GM12878 (cell line): ENCODE measurements at regions not wholly inside any gene's neighbourhood (a gene's known extent, or its start where the extent isn't known, plus 50 kb on each side); places are given as distances from the start of the nearest gene placed in this dataset.

ENCODE experiments used
- ATAC-seq: fragments of 200-7000 bp; cut with Tn5 transposase; 3 replicates; pipeline ENCODE4 v1.9.1; 2020; ENCODE audit warnings: mild to moderate bottlenecking, moderate library complexity
- BruUV-seq: library from RNA; stranded (reverse); fragments of 400-500 nt; replicated peaks from 2 replicates; lab custom pipeline; 2021; lab: Mats Ljungman, UMichigan
- CTCF ChIA-PET: fragments of 300-600 bp; sonication (Branson Sonifier 250); formaldehyde crosslinking; extraction: SDS; loops from one replicate; lab custom pipeline; 2021; ENCODE audit warnings: inconsistent platforms; lab: Yijun Ruan, JAX
- POLR2A ChIA-PET: fragments of 350-600 bp; formaldehyde crosslinking; extraction: SDS; loops from one replicate; lab custom pipeline; 2021; ENCODE audit warnings: inconsistent platforms; lab: Charles Lee
- RAD21 ChIA-PET: fragments of 300-600 bp; sonication (Branson Sonifier 250); formaldehyde crosslinking; loops from one replicate; lab custom pipeline; 2023; ENCODE audit warnings: antibody characterized with exemption; ENCODE audit not compliant: unreplicated experiment; lab: Charles Lee
- SMC1A ChIA-PET: fragments of 300-600 bp; sonication (Branson Sonifier 250); formaldehyde crosslinking; loops from one replicate; lab custom pipeline; 2023; ENCODE audit not compliant: unreplicated experiment, uncharacterized antibody; lab: Charles Lee
- DNase-seq: peaks from one replicate; pipeline ENCODE4 v3.0.0-alpha.2; 2011; ENCODE audit warnings: low read depth, low spot score
- FAIRE-seq: peaks from 3 replicates; lab custom pipeline; 2011; peaks lifted over from hg19 to GRCh38; lab: Jason Lieb, UNC
- H2AFZ ChIP-seq: 2 replicates; pipeline ENCODE4 v1.6.0; 2011; ENCODE audit warnings: low read depth, low read length, control low read depth; ENCODE audit not compliant: control insufficient read depth
- H3K27ac ChIP-seq: 2 replicates; pipeline ENCODE4 v1.5.1; 2011; ENCODE audit warnings: control low read depth; ENCODE audit not compliant: control insufficient read depth, insufficient read depth
- H3K27me3 ChIP-seq, 2 experiments: replicated peaks in 1 of 2; 2 replicates each; pipeline versions ENCODE4 v1.6.0 to v1.6.1; 2011; ENCODE audit warnings: low read length in 1 of 2; ENCODE audit not compliant: control insufficient read depth in 2 of 2, insufficient read depth in 2 of 2
- H3K36me3 ChIP-seq, 2 experiments: 2 replicates each; pipeline ENCODE4 v1.5.1; 2011; ENCODE audit warnings: low read length in 1 of 2; ENCODE audit not compliant: control insufficient read depth in 2 of 2, insufficient read depth in 2 of 2
- H3K4me1 ChIP-seq: 2 replicates; pipeline ENCODE4 v1.6.1; 2011; ENCODE audit warnings: mild to moderate bottlenecking, low read length, moderate library complexity, mixed read lengths; ENCODE audit not compliant: control insufficient read depth, insufficient read depth
- H3K4me2 ChIP-seq: 2 replicates; pipeline ENCODE4 v1.6.0; 2011; ENCODE audit warnings: control low read depth; ENCODE audit not compliant: control insufficient read depth, insufficient read depth
- H3K4me3 ChIP-seq: fragments of 200-600 bp; sonication (generic); 2 replicates; pipeline ENCODE4 v1.5.1; 2016
- H3K79me2 ChIP-seq: 2 replicates; pipeline ENCODE4 v1.6.0; 2011; ENCODE audit warnings: low read length; ENCODE audit not compliant: control insufficient read depth, insufficient read depth
- H3K9ac ChIP-seq: 2 replicates; pipeline ENCODE4 v1.8.0; 2011; ENCODE audit warnings: low read length, control low read depth, mixed read lengths; ENCODE audit not compliant: control insufficient read depth, insufficient read depth
- H3K9me3 ChIP-seq: replicated peaks from 3 replicates; pipeline ENCODE4 v1.5.1; 2011; ENCODE audit warnings: mild to moderate bottlenecking, low read length; ENCODE audit not compliant: control insufficient read depth, insufficient read depth
- H4K20me1 ChIP-seq: 2 replicates; pipeline ENCODE4 v1.6.0; 2011; ENCODE audit not compliant: control insufficient read depth, insufficient read depth
- CHD4 ChIP-seq: fragments of 200-600 bp; sonication (generic); IDR thresholded peaks from 2 replicates; pipeline ENCODE4 v1.6.1; 2016; ENCODE audit warnings: mild to moderate bottlenecking
- CREM ChIP-seq: IDR thresholded peaks from 2 replicates; pipeline ENCODE4 v1.6.1; 2014; ENCODE audit warnings: antibody characterized with exemption, low read depth
- IRF4 ChIP-seq: IDR thresholded peaks from 2 replicates; pipeline ENCODE4 v1.6.1; 2011; ENCODE audit warnings: low read depth, low read length
- JUNB ChIP-seq: IDR thresholded peaks from 2 replicates; pipeline ENCODE4 v1.6.1; 2016; ENCODE audit warnings: antibody characterized with exemption, mild to moderate bottlenecking
- ZNF217 ChIP-seq: fragments of 450-650 bp; IDR thresholded peaks from 2 replicates; pipeline ENCODE4 v1.6.1; 2017; ENCODE audit warnings: antibody characterized with exemption, mild to moderate bottlenecking
- ZNF384 ChIP-seq: IDR thresholded peaks from 2 replicates; pipeline ENCODE4 v1.6.1; 2012; ENCODE audit warnings: low read depth, mild to moderate bottlenecking, low read length, improper control_type of control experiment, borderline replicate concordance
- WGBS: methylation state at CpG from one replicate; pipeline ENCODE4 v1.1.6; 2016; ENCODE audit warnings: low lambda C conversion rate; ENCODE audit not compliant: insufficient replicate concordance, insufficient coverage; ENCODE audit errors: missing lambda C conversion rate; 5-methylcytosine and 5-hydroxymethylcytosine counted together
- in situ Hi-C: fragments of 300-500 bp; cut with MboI; formaldehyde crosslinking; loops from 9 replicates; pipeline ENCODE4 v1.14.3; 2018; ENCODE audit warnings: mixed read lengths
- intact Hi-C: fragments of 100-400 bp; cut with micrococcal nuclease; formaldehyde crosslinking; loops from one replicate; pipeline ENCODE4 v1.14.2; 2022; ENCODE audit not compliant: unreplicated experiment
- TF ChIP-seq, protein P1 (sequence below): IDR thresholded peaks from 2 replicates; pipeline ENCODE4 v1.6.1; 2011; ENCODE audit warnings: borderline replicate concordance, low read depth, mild to moderate bottlenecking, moderate library complexity, low read length; ENCODE audit not compliant: insufficient read depth, poor library complexity, severe bottlenecking

DNA sequence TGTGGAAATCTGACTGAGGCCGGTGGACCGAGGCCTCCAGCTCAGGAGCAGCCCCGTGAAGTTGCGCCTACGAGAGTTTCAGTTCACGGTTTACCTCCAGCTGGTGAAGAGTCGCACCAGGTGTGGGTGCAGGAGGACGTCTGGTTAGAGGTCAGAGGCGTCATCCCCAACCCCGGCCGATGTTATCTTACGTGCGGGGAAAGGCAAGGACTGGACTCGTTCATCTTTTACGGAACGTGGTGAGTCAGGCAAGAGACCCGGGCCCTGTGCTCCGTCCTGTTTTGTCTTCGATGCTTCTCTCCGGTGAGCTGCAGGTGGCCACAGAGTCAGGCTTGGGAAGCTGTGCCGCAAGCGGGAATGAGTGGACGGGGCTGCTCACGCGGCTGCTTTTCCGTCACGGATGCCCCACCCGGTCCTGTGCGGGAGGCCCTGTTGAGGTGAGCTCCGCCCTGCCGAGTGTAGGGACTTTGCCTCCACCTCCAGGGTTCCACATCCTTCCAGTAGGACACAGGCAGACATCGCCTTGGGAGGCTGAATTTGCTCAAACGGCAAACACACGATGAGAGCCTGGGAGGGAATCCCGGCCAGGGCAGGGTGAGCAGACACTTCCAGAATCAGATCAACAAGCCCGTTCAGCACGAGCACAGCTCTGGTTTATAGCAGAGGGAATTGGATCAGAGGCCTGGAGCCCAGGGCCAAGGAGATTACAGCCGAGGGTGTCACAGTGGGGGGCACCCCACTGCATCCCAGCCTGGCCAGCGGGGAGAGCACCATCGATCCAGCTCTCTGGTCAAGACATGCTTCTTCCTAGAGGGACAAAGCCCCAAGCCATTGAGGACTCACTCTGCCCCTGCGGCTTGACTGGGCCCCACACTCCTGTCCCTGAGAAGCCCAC, 50.1 kb upstream of the INPP5A start:
- CTCF ChIA-PET = no interaction called here

More for the DNA sequence above, 50.1 kb upstream of the INPP5A start:
- in situ Hi-C loops (no loop called here), intact Hi-C loops (no loop called here)
- H3K4me3 ChIP-seq = no peak overlapping the region
- H3K4me1 ChIP-seq = no peaks in the 10 kb centered on the region
- WGBS = 57% methylated on average over 37 of the region's 41 CpGs
- H3K27ac ChIP-seq = no peak overlapping the region
- ChIA-PET POLR2A (no interaction called here), SMC1A (no interaction called here), RAD21 (no interaction called here)
- no peaks in the 10 kb centered on the region for H4K20me1 ChIP-seq
- H3K9ac ChIP-seq = no peak overlapping the region
- FAIRE-seq = no peak
- no peaks in the 10 kb centered on the region for H3K27me3 ChIP-seq
- H3K9me3 ChIP-seq = no peaks in the 10 kb centered on the region; the same call in 2 of the 3 replicates
- no peaks in the 10 kb centered on the region for H3K79me2 ChIP-seq
- TF ChIP-seq IRF4 (no peak), ZNF217 (no peak), CREM (no peak), CHD4 (no peak), ZNF384 (no peak), JUNB (no peak)
- TF ChIP-seq, protein P1, sequence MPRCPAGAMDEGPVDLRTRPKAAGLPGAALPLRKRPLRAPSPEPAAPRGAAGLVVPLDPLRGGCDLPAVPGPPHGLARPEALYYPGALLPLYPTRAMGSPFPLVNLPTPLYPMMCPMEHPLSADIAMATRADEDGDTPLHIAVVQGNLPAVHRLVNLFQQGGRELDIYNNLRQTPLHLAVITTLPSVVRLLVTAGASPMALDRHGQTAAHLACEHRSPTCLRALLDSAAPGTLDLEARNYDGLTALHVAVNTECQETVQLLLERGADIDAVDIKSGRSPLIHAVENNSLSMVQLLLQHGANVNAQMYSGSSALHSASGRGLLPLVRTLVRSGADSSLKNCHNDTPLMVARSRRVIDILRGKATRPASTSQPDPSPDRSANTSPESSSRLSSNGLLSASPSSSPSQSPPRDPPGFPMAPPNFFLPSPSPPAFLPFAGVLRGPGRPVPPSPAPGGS = no peak
- no TSS peak for BruUV-seq
- no peak overlapping the region for H2AFZ ChIP-seq
- H3K4me2 ChIP-seq = no peak overlapping the region
- no peaks in the 10 kb centered on the region for H3K36me3 ChIP-seq
- ATAC-seq = no peak
- no peak for DNase-seq
